ENCODE measurements at regions not wholly inside any gene's neighbourhood (a gene's known extent, or its start where the extent isn't known, plus 50 kb on each side); places are given as distances from the start of the nearest gene placed in this dataset.

- TF ChIP-seq EZH2phosphoT487 (IDR thresholded peaks at IDR 0.05; ENCODE audit: unreplicated experiment): no peak
- TF ChIP-seq, protein P1, sequence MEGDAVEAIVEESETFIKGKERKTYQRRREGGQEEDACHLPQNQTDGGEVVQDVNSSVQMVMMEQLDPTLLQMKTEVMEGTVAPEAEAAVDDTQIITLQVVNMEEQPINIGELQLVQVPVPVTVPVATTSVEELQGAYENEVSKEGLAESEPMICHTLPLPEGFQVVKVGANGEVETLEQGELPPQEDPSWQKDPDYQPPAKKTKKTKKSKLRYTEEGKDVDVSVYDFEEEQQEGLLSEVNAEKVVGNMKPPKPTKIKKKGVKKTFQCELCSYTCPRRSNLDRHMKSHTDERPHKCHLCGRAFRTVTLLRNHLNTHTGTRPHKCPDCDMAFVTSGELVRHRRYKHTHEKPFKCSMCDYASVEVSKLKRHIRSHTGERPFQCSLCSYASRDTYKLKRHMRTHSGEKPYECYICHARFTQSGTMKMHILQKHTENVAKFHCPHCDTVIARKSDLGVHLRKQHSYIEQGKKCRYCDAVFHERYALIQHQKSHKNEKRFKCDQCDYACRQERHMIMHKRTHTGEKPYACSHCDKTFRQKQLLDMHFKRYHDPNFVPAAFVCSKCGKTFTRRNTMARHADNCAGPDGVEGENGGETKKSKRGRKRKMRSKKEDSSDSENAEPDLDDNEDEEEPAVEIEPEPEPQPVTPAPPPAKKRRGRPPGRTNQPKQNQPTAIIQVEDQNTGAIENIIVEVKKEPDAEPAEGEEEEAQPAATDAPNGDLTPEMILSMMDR (conservative IDR thresholded peaks at IDR 0.05; ENCODE audit: low read depth in 2 of 2): no peak
- TF ChIP-seq JUNB (IDR thresholded peaks at IDR 0.05; ENCODE audit: unreplicated experiment): no peak
- TF ChIP-seq EZH2 (IDR thresholded peaks at IDR 0.05; ENCODE audit: low read depth, unreplicated experiment): no peak
- no peak for TF ChIP-seq POLR2AphosphoS5 (IDR thresholded peaks at IDR 0.05; ENCODE audit: low read depth)
- TF ChIP-seq, protein P2, sequence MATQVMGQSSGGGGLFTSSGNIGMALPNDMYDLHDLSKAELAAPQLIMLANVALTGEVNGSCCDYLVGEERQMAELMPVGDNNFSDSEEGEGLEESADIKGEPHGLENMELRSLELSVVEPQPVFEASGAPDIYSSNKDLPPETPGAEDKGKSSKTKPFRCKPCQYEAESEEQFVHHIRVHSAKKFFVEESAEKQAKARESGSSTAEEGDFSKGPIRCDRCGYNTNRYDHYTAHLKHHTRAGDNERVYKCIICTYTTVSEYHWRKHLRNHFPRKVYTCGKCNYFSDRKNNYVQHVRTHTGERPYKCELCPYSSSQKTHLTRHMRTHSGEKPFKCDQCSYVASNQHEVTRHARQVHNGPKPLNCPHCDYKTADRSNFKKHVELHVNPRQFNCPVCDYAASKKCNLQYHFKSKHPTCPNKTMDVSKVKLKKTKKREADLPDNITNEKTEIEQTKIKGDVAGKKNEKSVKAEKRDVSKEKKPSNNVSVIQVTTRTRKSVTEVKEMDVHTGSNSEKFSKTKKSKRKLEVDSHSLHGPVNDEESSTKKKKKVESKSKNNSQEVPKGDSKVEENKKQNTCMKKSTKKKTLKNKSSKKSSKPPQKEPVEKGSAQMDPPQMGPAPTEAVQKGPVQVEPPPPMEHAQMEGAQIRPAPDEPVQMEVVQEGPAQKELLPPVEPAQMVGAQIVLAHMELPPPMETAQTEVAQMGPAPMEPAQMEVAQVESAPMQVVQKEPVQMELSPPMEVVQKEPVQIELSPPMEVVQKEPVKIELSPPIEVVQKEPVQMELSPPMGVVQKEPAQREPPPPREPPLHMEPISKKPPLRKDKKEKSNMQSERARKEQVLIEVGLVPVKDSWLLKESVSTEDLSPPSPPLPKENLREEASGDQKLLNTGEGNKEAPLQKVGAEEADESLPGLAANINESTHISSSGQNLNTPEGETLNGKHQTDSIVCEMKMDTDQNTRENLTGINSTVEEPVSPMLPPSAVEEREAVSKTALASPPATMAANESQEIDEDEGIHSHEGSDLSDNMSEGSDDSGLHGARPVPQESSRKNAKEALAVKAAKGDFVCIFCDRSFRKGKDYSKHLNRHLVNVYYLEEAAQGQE (IDR thresholded peaks at IDR 0.05; ENCODE audit: unreplicated experiment): no peak
- TF ChIP-seq CREB1 (CRISPR knock-in tag; IDR thresholded peaks at IDR 0.05; ENCODE audit: low read depth): no peak
- no peak for TF ChIP-seq ZNF331 (CRISPR knock-in tag; IDR thresholded peaks at IDR 0.05; ENCODE audit: low read depth)
- TF ChIP-seq STAT1 (IDR thresholded peaks at IDR 0.05; ENCODE audit: unreplicated experiment): no peak
- TF ChIP-seq ETS1 (IDR thresholded peaks at IDR 0.05): no peak
- no peak for TF ChIP-seq NANOG (IDR thresholded peaks at IDR 0.05; ENCODE audit: borderline replicate concordance)
- TF ChIP-seq ZNF114 (CRISPR knock-in tag; IDR thresholded peaks at IDR 0.05): no peak
- TF ChIP-seq, protein P3, sequence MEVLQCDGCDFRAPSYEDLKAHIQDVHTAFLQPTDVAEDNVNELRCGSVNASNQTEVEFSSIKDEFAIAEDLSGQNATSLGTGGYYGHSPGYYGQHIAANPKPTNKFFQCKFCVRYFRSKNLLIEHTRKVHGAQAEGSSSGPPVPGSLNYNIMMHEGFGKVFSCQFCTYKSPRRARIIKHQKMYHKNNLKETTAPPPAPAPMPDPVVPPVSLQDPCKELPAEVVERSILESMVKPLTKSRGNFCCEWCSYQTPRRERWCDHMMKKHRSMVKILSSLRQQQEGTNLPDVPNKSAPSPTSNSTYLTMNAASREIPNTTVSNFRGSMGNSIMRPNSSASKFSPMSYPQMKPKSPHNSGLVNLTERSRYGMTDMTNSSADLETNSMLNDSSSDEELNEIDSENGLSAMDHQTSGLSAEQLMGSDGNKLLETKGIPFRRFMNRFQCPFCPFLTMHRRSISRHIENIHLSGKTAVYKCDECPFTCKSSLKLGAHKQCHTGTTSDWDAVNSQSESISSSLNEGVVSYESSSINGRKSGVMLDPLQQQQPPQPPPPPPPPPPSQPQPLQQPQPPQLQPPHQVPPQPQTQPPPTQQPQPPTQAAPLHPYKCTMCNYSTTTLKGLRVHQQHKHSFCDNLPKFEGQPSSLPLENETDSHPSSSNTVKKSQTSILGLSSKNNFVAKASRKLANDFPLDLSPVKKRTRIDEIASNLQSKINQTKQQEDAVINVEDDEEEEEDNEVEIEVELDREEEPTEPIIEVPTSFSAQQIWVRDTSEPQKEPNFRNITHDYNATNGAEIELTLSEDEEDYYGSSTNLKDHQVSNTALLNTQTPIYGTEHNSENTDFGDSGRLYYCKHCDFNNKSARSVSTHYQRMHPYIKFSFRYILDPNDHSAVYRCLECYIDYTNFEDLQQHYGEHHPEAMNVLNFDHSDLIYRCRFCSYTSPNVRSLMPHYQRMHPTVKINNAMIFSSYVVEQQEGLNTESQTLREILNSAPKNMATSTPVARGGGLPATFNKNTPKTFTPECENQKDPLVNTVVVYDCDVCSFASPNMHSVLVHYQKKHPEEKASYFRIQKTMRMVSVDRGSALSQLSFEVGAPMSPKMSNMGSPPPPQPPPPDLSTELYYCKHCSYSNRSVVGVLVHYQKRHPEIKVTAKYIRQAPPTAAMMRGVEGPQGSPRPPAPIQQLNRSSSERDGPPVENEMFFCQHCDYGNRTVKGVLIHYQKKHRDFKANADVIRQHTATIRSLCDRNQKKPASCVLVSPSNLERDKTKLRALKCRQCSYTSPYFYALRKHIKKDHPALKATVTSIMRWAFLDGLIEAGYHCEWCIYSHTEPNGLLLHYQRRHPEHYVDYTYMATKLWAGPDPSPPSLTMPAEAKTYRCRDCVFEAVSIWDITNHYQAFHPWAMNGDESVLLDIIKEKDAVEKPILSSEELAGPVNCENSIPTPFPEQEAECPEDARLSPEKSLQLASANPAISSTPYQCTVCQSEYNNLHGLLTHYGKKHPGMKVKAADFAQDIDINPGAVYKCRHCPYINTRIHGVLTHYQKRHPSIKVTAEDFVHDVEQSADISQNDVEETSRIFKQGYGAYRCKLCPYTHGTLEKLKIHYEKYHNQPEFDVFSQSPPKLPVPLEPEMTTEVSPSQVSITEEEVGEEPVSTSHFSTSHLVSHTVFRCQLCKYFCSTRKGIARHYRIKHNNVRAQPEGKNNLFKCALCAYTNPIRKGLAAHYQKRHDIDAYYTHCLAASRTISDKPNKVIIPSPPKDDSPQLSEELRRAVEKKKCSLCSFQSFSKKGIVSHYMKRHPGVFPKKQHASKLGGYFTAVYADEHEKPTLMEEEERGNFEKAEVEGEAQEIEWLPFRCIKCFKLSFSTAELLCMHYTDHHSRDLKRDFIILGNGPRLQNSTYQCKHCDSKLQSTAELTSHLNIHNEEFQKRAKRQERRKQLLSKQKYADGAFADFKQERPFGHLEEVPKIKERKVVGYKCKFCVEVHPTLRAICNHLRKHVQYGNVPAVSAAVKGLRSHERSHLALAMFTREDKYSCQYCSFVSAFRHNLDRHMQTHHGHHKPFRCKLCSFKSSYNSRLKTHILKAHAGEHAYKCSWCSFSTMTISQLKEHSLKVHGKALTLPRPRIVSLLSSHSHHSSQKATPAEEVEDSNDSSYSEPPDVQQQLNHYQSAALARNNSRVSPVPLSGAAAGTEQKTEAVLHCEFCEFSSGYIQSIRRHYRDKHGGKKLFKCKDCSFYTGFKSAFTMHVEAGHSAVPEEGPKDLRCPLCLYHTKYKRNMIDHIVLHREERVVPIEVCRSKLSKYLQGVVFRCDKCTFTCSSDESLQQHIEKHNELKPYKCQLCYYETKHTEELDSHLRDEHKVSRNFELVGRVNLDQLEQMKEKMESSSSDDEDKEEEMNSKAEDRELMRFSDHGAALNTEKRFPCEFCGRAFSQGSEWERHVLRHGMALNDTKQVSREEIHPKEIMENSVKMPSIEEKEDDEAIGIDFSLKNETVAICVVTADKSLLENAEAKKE (CRISPR knock-in tag; IDR thresholded peaks at IDR 0.05): no peak
Observed at GRCh38 chr15:100809151-100809550, 70.5 kb upstream of the ALDH1A3 start.

Measured in GM23338 (cell line).